ENCODE measurements at regions not wholly inside any gene's neighbourhood (a gene's known extent, or its start where the extent isn't known, plus 50 kb on each side); places are given as distances from the start of the nearest gene placed in this dataset.

GRCh38 chr2:129056309-129056958, 737.8 kb upstream of the HS6ST1 start:
- Histone ChIP-seq H3K4me3 (ENCODE audit: low read depth in 1 of 3, low read length in 3 of 3) (no peak overlapping the region), H3K36me3 (ENCODE audit: control insufficient read depth in 4 of 4, insufficient read depth in 3 of 4, low read depth in 1 of 4, low read length in 3 of 4) (no peaks in the 10 kb centered on the region), H3K9me3 (ENCODE audit: control insufficient read depth in 4 of 4, low read length in 3 of 4) (no peaks in the 10 kb centered on the region), H3K4me1 (ENCODE audit: control insufficient read depth in 4 of 4, insufficient read depth in 4 of 4, low read length in 3 of 4) (no peaks in the 10 kb centered on the region), H3K27ac (ENCODE audit: low read depth in 1 of 2, low read length in 2 of 2) (no peak overlapping the region), H3K27me3 (ENCODE audit: control insufficient read depth in 4 of 4, insufficient read depth in 4 of 4, low read length in 3 of 4) (no peaks in the 10 kb centered on the region), H3K9ac (ENCODE audit: low read depth in 1 of 2, low read length in 2 of 2) (no peak overlapping the region)
- DNase-seq (ENCODE audit: low spot score), result no peak
- no peak for TF ChIP-seq ATF3 (IDR thresholded peaks at IDR 0.05)
- TF ChIP-seq ZBTB33 (IDR thresholded peaks at IDR 0.05), result no peak
- TF ChIP-seq RXRA (IDR thresholded peaks at IDR 0.05), result no peak
- TF ChIP-seq JUND (IDR thresholded peaks at IDR 0.05), result no peak
- no peak for TF ChIP-seq NR2F2 (IDR thresholded peaks at IDR 0.05)
- TF ChIP-seq EGR1 (IDR thresholded peaks at IDR 0.05; ENCODE audit: low read depth in 2 of 2), result no peak
- TF ChIP-seq SP1 (IDR thresholded peaks at IDR 0.05), result no peak
- no peak for TF ChIP-seq RAD21 (IDR thresholded peaks at IDR 0.05)
- TF ChIP-seq CTCF (IDR thresholded peaks at IDR 0.05; ENCODE audit: low read depth, low read length, missing input control), result no peak
- no peak for TF ChIP-seq YY1 (IDR thresholded peaks at IDR 0.05)
- TF ChIP-seq MAX (IDR thresholded peaks at IDR 0.05), result no peak
- no peak for TF ChIP-seq TAF1 (conservative IDR thresholded peaks at IDR 0.05)
- WGBS, result 74% methylated on average over 5 of the region's 5 CpGs

GRCh38 chr2:129056959-129057317, 738.3 kb upstream of the HS6ST1 start:
- Histone ChIP-seq H3K4me1 (ENCODE audit: control insufficient read depth in 4 of 4, insufficient read depth in 4 of 4, low read length in 3 of 4) (no peaks in the 10 kb centered on the region), H3K9ac (ENCODE audit: low read depth in 1 of 2, low read length in 2 of 2) (no peak overlapping the region), H3K4me3 (ENCODE audit: low read depth in 1 of 3, low read length in 3 of 3) (no peak overlapping the region), H3K27me3 (ENCODE audit: control insufficient read depth in 4 of 4, insufficient read depth in 4 of 4, low read length in 3 of 4) (no peaks in the 10 kb centered on the region), H3K9me3 (ENCODE audit: control insufficient read depth in 4 of 4, low read length in 3 of 4) (no peaks in the 10 kb centered on the region), H3K36me3 (ENCODE audit: control insufficient read depth in 4 of 4, insufficient read depth in 3 of 4, low read depth in 1 of 4, low read length in 3 of 4) (no peaks in the 10 kb centered on the region), H3K27ac (ENCODE audit: low read depth in 1 of 2, low read length in 2 of 2) (no peak overlapping the region)
- DNase-seq (ENCODE audit: low spot score), result no peak
- TF ChIP-seq GABPA (IDR thresholded peaks at IDR 0.05 in 1 of 2, conservative IDR thresholded peaks at IDR 0.05 in 1 of 2) (no peak), MAX (IDR thresholded peaks at IDR 0.05) (no peak), ZBTB33 (IDR thresholded peaks at IDR 0.05) (no peak), NR2F2 (IDR thresholded peaks at IDR 0.05) (no peak), FOXA1 (IDR thresholded peaks at IDR 0.05) (no peak), JUND (IDR thresholded peaks at IDR 0.05) (no peak), FOXA2 (IDR thresholded peaks at IDR 0.05) (no peak), RAD21 (IDR thresholded peaks at IDR 0.05) (no peak), EGR1 (IDR thresholded peaks at IDR 0.05; ENCODE audit: low read depth in 2 of 2) (no peak), HNF4A (conservative IDR thresholded peaks at IDR 0.05) (no peak), REST (IDR thresholded peaks at IDR 0.05) (no peak), TAF1 (conservative IDR thresholded peaks at IDR 0.05) (no peak), RXRA (IDR thresholded peaks at IDR 0.05) (no peak), ATF3 (IDR thresholded peaks at IDR 0.05) (no peak), CTCF (IDR thresholded peaks at IDR 0.05; ENCODE audit: low read depth, low read length, missing input control) (no peak), YY1 (IDR thresholded peaks at IDR 0.05) (no peak), HNF4G (IDR thresholded peaks at IDR 0.05) (no peak), SP1 (IDR thresholded peaks at IDR 0.05) (no peak)
- 90% methylated on average over 2 of the region's 2 CpGs for WGBS

Measured in liver (tissue), 8 donors.